PFSK-1 (cell line): ENCODE measurements at regions not wholly inside any gene's neighbourhood (a gene's known extent, or its start where the extent isn't known, plus 50 kb on each side); places are given as distances from the start of the nearest gene placed in this dataset.

Experiments used
- FOXP2 ChIP-seq: optimal IDR thresholded peaks from 2 replicates; pipeline ENCODE3; 2011; ENCODE audit warnings: borderline replicate concordance, control low read depth, inconsistent platforms; ENCODE audit not compliant: insufficient read depth; ENCODE audit errors: extremely low read length, extremely low read depth
- POLR2AphosphoS5 ChIP-seq: IDR thresholded peaks from 2 replicates; pipeline ENCODE4 v1.6.1; 2012; ENCODE audit warnings: low read depth, mild to moderate bottlenecking, control low read depth, low read length, moderate library complexity
- REST ChIP-seq, 2 experiments: IDR thresholded peaks; 2 replicates each; pipeline versions ENCODE4 v1.6.1 to v1.8.0; 2011 to 2012; ENCODE audit warnings: low read depth in 2 of 2, low read length in 2 of 2, control low read depth in 1 of 2, inconsistent platforms in 1 of 2, mild to moderate bottlenecking in 1 of 2, moderate library complexity in 1 of 2; ENCODE audit not compliant: insufficient read depth in 1 of 2
- SIN3A ChIP-seq: IDR thresholded peaks from 2 replicates; pipeline ENCODE4 v1.6.1; 2012; ENCODE audit warnings: mild to moderate bottlenecking, low read length, moderate library complexity, borderline replicate concordance; ENCODE audit not compliant: insufficient read depth
- TAF1 ChIP-seq: IDR thresholded peaks from 2 replicates; pipeline ENCODE4 v1.6.1; 2012; ENCODE audit warnings: low read length, control low read depth, borderline replicate concordance; ENCODE audit not compliant: insufficient read depth

GRCh38 chr14:49240383-49240782, 345.8 kb downstream of the RPS29 start:
- no peak for TF ChIP-seq FOXP2
- TF ChIP-seq TAF1 = no peak
- TF ChIP-seq SIN3A = no peak
- TF ChIP-seq REST (IDR thresholded peaks at IDR 0.05; ENCODE audit: insufficient read depth in 1 of 2, low read depth in 2 of 2, low read length in 2 of 2) = no peak

- no peak for TF ChIP-seq SIN3A
- TF ChIP-seq REST (IDR thresholded peaks at IDR 0.05; ENCODE audit: insufficient read depth in 1 of 2, low read depth in 2 of 2, low read length in 2 of 2) = no peak
- no peak for TF ChIP-seq TAF1
- TF ChIP-seq POLR2AphosphoS5 = no peak
- no peak for TF ChIP-seq FOXP2
Observed at GRCh38 chr14:49228552-49228951, 357.6 kb downstream of the RPS29 start.

- no peak for TF ChIP-seq FOXP2
Observed at GRCh38 chr14:49221316-49221715, 364.9 kb downstream of the RPS29 start.

GRCh38 chr14:49220492-49220891, 365.7 kb downstream of the RPS29 start:
- TF ChIP-seq SIN3A = no peak
- no peak for TF ChIP-seq TAF1
- no peak for TF ChIP-seq REST (IDR thresholded peaks at IDR 0.05; ENCODE audit: insufficient read depth in 1 of 2, low read depth in 2 of 2, low read length in 2 of 2)

- no peak for TF ChIP-seq TAF1
- TF ChIP-seq FOXP2 = no peak
- TF ChIP-seq POLR2AphosphoS5 = no peak
- no peak for TF ChIP-seq REST (IDR thresholded peaks at IDR 0.05; ENCODE audit: insufficient read depth in 1 of 2, low read depth in 2 of 2, low read length in 2 of 2)
- TF ChIP-seq SIN3A = no peak
Observed at GRCh38 chr14:49218436-49219092, 367.6 kb downstream of the RPS29 start.
